Smooth muscle cell (in vitro differentiated cells): ENCODE measurements at regions not wholly inside any gene's neighbourhood (a gene's known extent, or its start where the extent isn't known, plus 50 kb on each side); places are given as distances from the start of the nearest gene placed in this dataset.
A peak's percentile ranks its signal among the peaks of the same experiment; 100 is the strongest.
"Not testable (repeated sequence)": the region's sequence is repeated elsewhere in the genome, so short reads cannot be mapped to it uniquely, and the experiment has no call there.

ENCODE experiments used
- DNase-seq: peaks from one replicate; lab custom pipeline; 2025; ENCODE audit not compliant: unreplicated experiment; lab: John Stamatoyannopoulos, UW
- H2AFZ ChIP-seq: fragments of 200-600 bp; sonication (generic); 2 replicates; pipeline ENCODE4 v1.6.0; 2016; ENCODE audit warnings: antibody characterized with exemption, low read depth, mild to moderate bottlenecking
- H3F3A ChIP-seq: fragments of 200-600 bp; sonication (generic); 2 replicates; pipeline ENCODE4 v1.6.0; 2017; ENCODE audit warnings: antibody characterized with exemption, low read depth
- H3K27ac ChIP-seq: fragments of 200-600 bp; sonication (generic); 2 replicates; pipeline ENCODE4 v1.5.1; 2016; ENCODE audit warnings: low read depth, mild to moderate bottlenecking
- H3K27me3 ChIP-seq: fragments of 200-600 bp; sonication (generic); 2 replicates; pipeline ENCODE4 v1.6.1; 2016; ENCODE audit warnings: low read depth, mild to moderate bottlenecking
- H3K36me3 ChIP-seq: fragments of 200-600 bp; sonication (generic); 2 replicates; pipeline ENCODE4 v1.5.1; 2016; ENCODE audit warnings: low read depth
- H3K4me1 ChIP-seq: fragments of 200-600 bp; sonication (generic); 2 replicates; pipeline ENCODE4 v1.5.1; 2016; ENCODE audit warnings: low read depth
- H3K4me2 ChIP-seq: fragments of 200-600 bp; sonication (generic); 2 replicates; pipeline ENCODE4 v1.6.0; 2016; ENCODE audit warnings: mild to moderate bottlenecking
- H3K4me3 ChIP-seq: fragments of 200-600 bp; sonication (generic); 2 replicates; pipeline ENCODE4 v1.5.1; 2016; ENCODE audit warnings: mild to moderate bottlenecking
- H3K79me2 ChIP-seq: fragments of 200-600 bp; sonication (generic); 2 replicates; pipeline ENCODE4 v1.6.0; 2016; ENCODE audit warnings: low read depth, mild to moderate bottlenecking
- H3K9ac ChIP-seq: fragments of 200-600 bp; sonication (generic); 2 replicates; pipeline ENCODE4 v1.6.0; 2016; ENCODE audit warnings: low read depth
- H3K9me3 ChIP-seq: fragments of 200-600 bp; sonication (generic); replicated peaks from 2 replicates; pipeline ENCODE4 v1.5.1; 2016; ENCODE audit warnings: low read depth
- H4K20me1 ChIP-seq: fragments of 200-600 bp; sonication (generic); 2 replicates; pipeline ENCODE4 v1.6.0; 2016; ENCODE audit warnings: low read depth
- WGBS: methylation state at CpG from one replicate; pipeline ENCODE4 v1.1.7; 2016; ENCODE audit warnings: low lambda C conversion rate; 5-methylcytosine and 5-hydroxymethylcytosine counted together
- TF ChIP-seq, protein P1 (sequence below): fragments of 200-600 bp; sonication (generic); IDR thresholded peaks from 2 replicates; pipeline ENCODE4 v1.5.1; 2017; ENCODE audit warnings: borderline replicate concordance, mild to moderate bottlenecking, antibody characterized with exemption; ENCODE audit not compliant: insufficient read depth, poor library complexity, severe bottlenecking

DNA sequence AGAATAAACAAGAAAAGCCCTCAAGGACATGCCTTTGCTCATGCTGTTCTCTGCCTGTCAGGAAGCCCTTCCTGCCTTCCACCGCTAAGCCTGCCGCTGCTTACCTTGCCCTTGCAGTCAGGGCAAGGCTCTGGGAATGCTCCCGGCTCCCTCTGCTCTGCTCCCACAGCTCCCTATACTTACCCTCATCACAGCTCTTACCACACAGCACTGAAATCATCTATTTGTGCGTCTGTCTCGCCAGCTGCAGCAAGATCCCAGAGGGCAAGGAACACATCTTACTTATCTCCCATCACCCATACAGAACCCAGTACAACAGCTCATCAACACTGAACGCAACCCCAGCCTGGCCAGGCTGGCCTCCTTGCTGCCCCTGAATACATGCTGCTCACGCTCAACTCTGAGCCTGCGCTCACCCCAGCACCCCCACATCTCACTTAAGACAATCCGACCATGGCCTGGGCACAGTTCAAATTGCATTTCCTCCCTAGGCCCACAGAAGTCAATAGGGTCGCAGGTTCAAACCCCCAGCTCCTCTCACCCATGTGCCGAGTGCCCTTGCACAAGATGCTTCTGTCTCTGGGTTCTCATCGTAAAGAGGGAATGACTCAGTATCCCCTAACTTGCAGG, 161.8 kb downstream of the IGLL1 start:
- Histone ChIP-seq H3K36me3 (no peaks in the 10 kb centered on the region), H3F3A (peaks cover 5% of the 10 kb centered on the region), H4K20me1 (no peaks in the 10 kb centered on the region), H2AFZ (no peak overlapping the region), H3K9ac (no peak overlapping the region), H3K4me3 (no peak overlapping the region), H3K79me2 (no peaks in the 10 kb centered on the region), H3K27me3 (no peaks in the 10 kb centered on the region), H3K4me2 (peak overlapping the region; percentile 15), H3K27ac (peak overlapping the region; percentile 72), H3K9me3 (no peaks in the 10 kb centered on the region), H3K4me1 (no peaks in the 10 kb centered on the region)
- no peak for DNase-seq
- WGBS = 68% methylated on average over 12 of the region's 12 CpGs
- TF ChIP-seq, protein P1, sequence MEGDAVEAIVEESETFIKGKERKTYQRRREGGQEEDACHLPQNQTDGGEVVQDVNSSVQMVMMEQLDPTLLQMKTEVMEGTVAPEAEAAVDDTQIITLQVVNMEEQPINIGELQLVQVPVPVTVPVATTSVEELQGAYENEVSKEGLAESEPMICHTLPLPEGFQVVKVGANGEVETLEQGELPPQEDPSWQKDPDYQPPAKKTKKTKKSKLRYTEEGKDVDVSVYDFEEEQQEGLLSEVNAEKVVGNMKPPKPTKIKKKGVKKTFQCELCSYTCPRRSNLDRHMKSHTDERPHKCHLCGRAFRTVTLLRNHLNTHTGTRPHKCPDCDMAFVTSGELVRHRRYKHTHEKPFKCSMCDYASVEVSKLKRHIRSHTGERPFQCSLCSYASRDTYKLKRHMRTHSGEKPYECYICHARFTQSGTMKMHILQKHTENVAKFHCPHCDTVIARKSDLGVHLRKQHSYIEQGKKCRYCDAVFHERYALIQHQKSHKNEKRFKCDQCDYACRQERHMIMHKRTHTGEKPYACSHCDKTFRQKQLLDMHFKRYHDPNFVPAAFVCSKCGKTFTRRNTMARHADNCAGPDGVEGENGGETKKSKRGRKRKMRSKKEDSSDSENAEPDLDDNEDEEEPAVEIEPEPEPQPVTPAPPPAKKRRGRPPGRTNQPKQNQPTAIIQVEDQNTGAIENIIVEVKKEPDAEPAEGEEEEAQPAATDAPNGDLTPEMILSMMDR = no peak

DNA sequence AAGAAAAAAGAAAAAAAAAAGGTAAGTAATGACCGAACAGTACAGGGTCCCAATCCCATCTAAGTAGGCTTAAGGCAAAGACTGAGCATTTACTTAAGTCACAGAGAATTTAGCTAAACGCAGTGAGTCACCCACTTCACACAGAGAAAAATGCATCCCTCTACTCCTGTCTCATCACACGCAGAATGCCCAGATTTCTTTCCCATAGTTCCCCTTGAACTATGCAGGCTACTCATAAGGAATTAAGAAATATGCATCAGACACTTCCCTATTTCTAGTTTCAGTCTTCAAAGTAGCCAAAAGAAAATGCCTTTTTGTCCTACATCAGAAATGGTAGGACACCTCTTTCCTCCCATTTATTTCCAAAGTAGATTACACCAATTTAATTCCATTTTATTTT, 162.8 kb downstream of the IGLL1 start:
- H4K20me1 ChIP-seq, H3F3A ChIP-seq, H3K4me1 ChIP-seq, H3K79me2 ChIP-seq, H2AFZ ChIP-seq, H3K27me3 ChIP-seq, DNase-seq, H3K4me3 ChIP-seq, H3K9ac ChIP-seq, H3K36me3 ChIP-seq, H3K9me3 ChIP-seq: not testable (repeated sequence)
- peak overlapping the region; percentile 15 for H3K4me2 ChIP-seq
- peak overlapping the region; percentile 72 for H3K27ac ChIP-seq
- WGBS = 0% methylated on average over 3 of the region's 3 CpGs

DNA sequence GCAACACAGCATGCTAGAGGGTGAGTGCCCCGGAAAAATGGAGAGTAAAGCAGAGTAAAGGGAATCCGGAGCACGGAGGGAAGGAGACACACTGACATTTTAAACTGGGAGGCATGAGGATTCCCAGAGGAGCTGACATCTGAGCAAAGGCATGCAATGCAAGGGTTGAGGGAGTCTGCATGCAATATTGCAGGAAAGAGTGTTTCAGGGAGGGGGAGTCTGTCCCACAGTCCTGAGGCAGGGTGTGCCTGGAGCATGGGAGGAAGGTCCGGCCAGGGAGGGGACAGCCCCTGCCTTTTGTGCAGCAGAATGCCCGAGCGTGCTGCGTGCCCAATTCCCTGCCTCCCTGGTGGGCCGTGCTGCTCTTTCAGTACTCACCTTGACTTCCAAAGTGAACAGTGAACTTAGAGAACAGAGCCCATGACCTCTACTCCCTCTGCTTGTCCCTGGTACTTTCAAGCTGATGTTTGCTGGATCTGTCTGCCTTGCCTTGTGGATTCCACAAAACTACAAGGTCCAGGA, 163.9 kb downstream of the IGLL1 start:
- H2AFZ ChIP-seq, H3K4me1 ChIP-seq, H3K79me2 ChIP-seq, H3K4me2 ChIP-seq, DNase-seq, H3K9ac ChIP-seq, H3K4me3 ChIP-seq, H3K36me3 ChIP-seq, H3K9me3 ChIP-seq, H4K20me1 ChIP-seq, H3K27ac ChIP-seq, H3F3A ChIP-seq, H3K27me3 ChIP-seq: not testable (repeated sequence)
- WGBS = 27% methylated on average over 5 of the region's 8 CpGs

DNA sequence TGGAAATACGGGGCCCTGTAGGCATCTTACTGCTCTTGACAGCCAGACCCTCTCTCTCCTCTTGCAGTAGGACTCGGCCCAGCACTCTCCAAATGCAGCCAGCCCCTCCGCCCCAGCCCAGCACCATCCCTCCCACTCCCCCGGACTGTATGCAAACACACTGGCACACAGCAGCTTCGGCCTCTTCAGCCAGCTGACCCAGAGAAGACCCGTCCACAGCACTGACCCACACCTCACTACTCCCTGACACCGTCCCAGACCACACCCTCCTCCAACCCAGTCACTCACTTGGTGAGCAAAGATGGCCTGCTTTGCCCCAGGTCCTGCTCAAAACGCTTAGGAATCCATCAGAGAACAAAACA, 164.6 kb downstream of the IGLL1 start:
- peaks cover 5% of the 10 kb centered on the region for H3F3A ChIP-seq
- H3K9ac ChIP-seq = no peak overlapping the region
- H3K4me2 ChIP-seq = no peak overlapping the region
- no peak for DNase-seq
- no peaks in the 10 kb centered on the region for H3K79me2 ChIP-seq
- 75% methylated on average over 8 of the region's 8 CpGs for WGBS
- H3K27ac ChIP-seq = no peak overlapping the region
- no peaks in the 10 kb centered on the region for H3K4me1 ChIP-seq
- no peaks in the 10 kb centered on the region for H3K27me3 ChIP-seq
- no peaks in the 10 kb centered on the region for H4K20me1 ChIP-seq
- H3K4me3 ChIP-seq = no peak overlapping the region
- H2AFZ ChIP-seq = no peak overlapping the region
- H3K36me3 ChIP-seq = no peaks in the 10 kb centered on the region
- no peaks in the 10 kb centered on the region for H3K9me3 ChIP-seq
- TF ChIP-seq, protein P1 = no peak
